ENCODE measurements at regions not wholly inside any gene's neighbourhood (a gene's known extent, or its start where the extent isn't known, plus 50 kb on each side); places are given as distances from the start of the nearest gene placed in this dataset.

GRCh38 chr11:15806217-15806616 is 550.1 kb downstream of the SOX6 start:
- TF ChIP-seq CTCF (IDR thresholded peaks at IDR 0.05) (no peak), POLR2A (IDR thresholded peaks at IDR 0.05) (no peak)
